ENCODE measurements at regions not wholly inside any gene's neighbourhood (a gene's known extent, or its start where the extent isn't known, plus 50 kb on each side); places are given as distances from the start of the nearest gene placed in this dataset.

DNA sequence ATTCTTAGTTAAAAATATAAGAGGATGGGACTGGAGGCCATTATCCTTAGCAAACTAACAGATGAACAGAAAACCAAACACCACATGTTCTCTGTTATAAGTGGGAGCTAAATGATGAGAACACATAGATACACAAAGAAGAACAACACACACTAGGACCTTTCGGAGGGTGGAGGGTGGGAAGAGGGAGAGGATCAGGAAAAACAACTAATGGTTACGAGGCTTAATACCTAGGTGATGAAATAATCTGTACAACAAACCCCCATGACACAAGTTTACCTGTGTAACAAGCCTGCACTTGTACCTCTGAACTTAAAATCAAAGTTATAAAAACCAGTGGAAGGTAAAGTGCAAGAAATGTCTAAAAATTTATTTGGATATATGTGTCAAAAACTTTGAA is 1047.4 kb upstream of the C9orf72 start:
- no peak for DNase-seq (ENCODE audit: low read depth)

DNA sequence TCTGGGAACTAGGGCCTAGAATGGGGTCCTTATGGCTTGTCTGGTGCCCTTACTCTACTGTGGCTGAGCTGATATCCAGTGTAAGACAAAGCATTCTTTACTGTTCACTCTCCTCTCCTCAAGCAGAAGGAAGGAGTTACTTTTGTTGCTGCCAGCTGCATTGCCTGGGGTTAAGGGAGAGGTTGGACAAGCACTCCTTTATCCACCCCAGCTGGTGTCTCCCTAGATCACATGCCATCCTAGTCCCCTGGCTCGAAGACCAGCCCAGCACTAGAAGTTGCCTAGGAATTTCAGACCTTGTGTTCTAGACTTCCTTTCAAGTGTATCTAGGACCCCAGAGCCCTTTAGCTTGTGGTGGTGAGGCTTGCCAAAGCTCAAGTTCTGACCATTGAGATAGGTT is 1051.5 kb upstream of the C9orf72 start:
- no peak for DNase-seq (ENCODE audit: low read depth)

DNA sequence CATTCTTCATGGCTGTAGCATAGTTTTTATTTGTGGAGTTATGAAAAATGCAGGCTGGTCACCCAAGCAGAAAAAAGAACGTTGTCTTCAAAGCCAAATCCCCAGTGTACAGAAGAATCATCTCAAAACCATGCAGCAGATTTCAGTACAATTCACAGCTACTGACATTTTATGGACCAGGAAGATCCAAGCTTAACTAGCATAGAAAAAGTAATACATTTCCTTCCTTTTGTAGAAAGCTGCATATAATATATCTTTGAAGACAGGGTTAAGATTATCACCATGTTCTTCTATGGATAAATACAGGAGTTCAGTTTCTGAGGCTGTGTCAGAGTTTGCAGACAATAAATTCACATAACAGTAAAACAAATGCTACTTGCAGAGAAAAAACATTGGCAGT is 1054.8 kb upstream of the C9orf72 start:
- no peak for DNase-seq (ENCODE audit: low read depth)

DNA sequence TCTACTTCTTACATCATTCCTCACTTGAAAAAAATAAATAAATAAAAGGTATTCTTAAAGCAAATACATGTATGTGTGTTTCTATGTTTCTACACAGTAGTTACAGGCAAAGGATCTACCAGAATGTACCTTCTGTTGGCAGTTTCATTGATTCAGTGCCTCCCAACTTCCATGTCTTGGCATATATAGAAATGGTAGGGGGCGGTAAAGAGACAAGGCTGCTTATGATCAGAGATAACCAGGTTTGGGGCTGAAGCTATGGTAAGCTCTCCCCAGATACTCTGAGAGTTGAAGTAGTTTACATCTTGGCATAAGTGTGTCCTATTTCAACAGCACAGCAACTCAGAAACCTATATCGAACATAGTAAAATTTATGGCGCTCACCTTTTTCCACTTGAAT is 1075.4 kb upstream of the C9orf72 start:
- DNase-seq (ENCODE audit: low read depth) = no peak

DNA sequence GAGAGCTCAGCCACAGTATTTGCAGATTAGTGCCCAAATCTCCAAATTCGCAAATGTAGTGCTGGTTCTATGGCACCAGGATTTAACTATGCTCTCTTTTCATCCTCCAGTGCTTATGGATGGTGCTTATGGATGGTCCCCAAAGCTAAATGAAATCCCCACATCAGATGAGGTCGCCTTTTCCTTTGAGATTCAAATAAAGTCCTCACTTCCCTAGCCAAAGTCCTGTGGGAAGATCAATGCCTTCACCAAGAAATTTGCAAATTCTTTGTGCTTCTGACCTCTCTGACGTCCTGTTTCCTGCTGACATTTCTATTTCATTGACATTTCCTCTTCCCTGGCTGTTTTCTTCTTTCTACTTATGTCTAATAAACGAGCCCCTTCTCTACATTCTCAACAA is 1077.0 kb upstream of the C9orf72 start:
- DNase-seq (ENCODE audit: low read depth) = no peak

DNA sequence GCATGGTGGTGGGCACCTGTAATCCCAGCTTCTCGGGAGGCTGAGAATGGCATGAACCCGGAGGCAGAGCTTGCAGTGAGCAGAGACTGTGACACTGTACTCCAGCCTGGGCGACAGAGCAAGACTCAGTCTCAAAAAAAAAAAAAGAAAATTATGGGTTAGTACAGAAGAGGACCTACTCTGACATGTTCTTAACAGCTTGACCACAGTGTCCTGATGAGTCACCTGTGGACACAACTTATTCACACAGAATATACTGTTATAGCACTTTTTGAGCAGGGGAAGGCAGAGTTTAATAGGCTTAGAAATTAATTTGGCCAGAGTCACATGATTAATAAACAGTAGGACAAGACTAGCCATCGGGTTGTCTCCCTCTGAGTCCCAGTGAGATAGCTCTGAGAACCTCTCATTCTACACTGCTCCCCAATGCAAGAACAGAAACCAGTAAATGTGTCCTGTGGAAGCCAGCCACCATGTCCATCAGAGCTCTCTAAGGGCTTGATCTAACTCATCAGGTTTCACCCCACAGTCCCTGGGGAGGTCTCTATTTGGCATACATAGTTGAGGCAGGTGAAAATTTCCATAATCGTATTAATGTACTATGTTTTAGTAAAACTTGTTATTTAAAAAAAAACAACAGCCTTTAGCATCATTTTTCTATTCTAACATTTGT is 1077.9 kb upstream of the C9orf72 start:
- DNase-seq (ENCODE audit: low read depth) = no peak

DNA sequence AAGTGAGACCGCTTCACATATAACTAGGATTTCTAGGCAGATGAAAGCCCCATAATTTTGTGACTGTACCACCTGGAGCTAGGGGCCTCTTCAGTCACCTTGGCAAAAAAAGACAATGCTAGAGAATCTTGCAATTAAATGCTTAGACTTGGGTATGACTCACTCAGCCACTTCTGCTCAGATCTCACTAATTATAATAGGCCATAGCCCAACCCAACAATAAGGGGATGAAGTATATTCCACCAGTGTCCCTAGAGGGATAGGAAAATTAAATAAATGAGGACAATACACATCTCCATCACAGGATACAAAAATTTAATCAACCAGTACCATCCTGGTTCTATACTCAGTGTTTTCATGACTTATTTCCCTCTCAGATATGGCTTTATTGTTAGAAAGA is 1079.9 kb upstream of the C9orf72 start:
- no peak for DNase-seq (ENCODE audit: low read depth)

DNA sequence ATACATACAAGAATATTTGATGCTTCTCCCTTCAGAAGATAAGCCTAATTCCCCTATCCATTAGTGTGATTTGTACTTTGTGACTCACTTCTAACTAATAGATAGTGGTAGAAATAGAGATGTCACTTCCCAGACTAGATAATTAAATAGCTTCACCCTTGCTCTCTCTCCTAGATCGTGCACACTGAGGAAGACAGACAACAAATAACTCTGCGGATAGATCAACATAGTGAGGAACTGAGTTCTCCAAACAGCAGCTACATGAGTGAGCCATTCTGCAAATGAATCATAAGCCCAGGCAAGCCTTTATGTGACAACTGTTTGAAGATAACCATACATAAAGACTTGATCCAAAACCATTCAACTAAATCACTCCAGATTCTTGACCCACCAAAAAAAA is 1083.4 kb upstream of the C9orf72 start:
- DNase-seq (ENCODE audit: low read depth) = no peak

DNA sequence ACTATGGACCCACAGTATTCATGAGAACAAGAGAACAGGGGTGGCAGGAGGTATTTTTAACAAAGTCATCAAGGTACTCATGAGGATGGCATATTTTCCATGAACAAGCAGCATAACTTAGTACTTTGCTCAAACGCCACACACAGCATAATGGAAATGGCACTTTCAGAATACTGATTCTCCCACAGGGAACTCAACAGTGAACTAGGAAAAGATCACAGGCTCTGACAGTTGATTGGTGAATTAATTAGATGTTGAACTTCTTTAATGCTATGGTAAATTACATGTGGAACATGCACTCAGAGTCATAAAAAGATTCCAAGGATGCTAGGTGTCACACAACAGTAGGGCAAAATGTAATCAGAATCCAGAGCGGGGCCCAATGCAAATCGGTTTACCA is 1088.6 kb upstream of the C9orf72 start:
- no peak for DNase-seq (ENCODE audit: low read depth)

DNA sequence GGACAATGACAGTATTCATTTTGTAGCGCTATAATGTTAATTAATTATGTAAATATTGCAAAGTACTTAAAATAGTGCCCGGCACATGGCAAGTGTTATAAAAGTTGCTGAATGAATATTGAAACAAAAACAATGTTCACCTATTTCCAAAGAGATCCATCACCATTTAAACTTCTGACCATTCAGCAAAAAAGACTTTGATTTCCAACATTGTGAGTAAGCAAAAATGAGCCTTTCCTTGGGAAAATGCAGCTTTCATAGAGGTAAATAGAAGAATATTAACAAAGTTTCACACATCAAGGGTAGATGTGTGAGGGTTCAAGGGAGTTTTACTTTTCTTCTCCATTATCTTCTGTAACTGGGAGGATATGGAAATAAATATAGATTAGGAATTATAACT is 1089.4 kb upstream of the C9orf72 start:
- DNase-seq (ENCODE audit: low read depth) = no peak

DNA sequence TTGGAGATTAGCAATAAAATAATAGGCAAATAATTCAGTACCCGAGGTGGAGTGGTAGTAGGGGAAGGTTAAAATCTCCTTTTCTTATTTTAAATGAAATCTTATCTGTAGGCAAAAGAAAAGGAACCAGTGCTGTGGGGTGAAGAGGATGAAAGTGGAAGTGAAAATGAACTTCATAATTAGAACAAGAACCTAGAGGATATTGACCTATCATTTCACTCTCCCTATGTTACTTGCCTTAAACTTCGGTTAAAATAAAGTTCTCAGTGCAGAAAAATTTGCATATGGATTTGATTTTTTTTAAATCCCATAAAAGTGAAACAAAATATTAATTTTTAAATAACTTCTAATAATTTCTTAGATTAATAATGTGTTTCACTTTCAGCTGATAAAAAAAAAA is 1094.9 kb upstream of the C9orf72 start:
- DNase-seq (ENCODE audit: low read depth) = no peak

DNA sequence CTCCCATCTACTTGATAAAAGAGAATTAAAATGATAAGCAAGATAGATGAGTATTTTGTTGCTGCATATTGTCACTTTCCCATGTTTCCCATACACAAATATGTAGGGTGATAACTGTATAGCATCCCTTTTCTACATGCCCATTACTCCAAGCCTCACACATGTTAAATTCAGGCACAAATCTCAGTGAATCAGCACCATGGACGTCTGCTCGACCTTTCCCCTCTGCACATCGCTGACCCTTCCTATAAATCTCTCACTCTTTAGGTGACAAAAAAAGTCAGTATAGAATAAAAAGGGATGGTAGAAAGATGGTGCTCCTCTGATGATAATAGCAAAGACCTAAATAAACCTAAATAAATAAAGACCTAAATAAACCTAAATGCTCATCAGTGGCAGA is 1097.7 kb upstream of the C9orf72 start:
- DNase-seq (ENCODE audit: low read depth) = no peak

DNA sequence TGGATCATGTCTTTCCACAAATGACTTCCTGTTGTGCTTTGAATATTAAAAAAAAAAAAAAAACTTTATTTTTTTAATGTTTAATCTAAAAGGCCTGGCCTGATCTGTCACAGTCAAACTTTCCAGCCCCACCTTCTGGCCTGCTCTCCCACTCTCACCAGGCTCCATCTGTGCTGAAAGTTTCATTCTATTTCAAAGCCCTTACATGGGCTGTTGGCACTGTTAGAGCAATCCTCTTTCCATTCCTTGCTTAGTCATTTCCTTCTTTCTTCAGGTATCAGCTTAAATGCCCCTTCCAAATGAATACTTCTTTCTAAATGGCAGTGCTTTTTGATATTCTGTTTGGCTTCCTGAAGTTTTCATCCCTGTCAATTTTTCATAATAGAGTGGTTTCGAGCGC is 1104.8 kb upstream of the C9orf72 start:
- no peak for DNase-seq (ENCODE audit: low read depth)

DNA sequence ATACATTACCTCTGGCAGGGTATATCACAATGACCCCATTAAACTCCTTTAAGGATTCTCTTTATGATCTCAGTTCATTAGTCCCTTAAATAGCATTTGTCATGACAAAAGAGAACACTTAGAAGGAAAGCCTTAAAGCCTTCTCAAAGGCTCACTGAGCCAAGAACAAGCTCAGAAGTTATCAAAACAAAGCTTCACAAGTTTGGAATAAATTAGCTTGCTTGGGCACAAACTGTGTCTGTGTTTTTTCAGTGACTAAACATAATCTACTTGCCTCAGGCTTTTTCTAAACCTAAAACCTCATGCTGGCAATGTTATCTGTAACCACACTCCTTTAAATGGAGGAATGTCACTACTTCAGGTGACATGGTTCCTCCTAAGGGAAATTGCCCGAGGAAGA is 1114.9 kb upstream of the C9orf72 start:
- DNase-seq (ENCODE audit: low read depth) = no peak

DNA sequence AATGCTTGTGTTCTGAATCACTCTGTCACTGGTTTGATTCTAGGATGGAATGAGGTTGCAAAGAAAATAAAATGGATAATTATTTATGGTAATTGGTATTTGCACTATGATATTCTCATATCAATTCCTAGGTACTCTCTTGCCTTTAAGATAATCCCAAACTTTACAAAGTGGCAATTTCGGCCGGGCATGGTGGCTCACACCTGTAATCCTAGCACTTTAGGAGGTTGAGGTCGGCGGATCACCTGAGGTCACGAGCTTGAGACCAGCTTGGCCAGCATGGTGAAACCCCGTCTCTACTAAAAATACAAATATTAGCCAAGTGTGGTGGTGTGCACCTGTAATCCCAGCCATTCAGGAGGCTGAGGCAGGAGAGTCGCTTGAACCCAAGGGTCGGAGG is 1118.7 kb upstream of the C9orf72 start:
- DNase-seq (ENCODE audit: low read depth) = no peak

DNA sequence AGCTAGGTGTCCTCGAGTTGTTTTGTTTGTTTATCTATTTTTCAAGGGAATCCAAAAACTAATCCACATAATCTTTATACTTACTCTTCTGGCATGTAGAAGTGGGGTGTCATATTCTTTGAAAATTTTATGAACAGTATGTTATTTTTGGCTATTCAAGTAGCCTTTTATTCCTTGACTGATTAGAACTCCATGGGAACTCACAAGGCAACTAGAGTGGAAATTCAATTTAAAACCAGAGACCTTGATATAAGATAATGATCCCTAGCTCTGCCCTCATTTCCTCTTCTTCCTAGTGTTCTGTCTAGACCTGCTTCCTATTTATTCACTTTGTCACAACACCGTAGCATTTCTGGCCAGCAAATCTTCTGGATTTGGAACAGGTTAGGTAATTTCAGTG is 1123.7 kb upstream of the C9orf72 start:
- DNase-seq (ENCODE audit: low read depth) = no peak

DNA sequence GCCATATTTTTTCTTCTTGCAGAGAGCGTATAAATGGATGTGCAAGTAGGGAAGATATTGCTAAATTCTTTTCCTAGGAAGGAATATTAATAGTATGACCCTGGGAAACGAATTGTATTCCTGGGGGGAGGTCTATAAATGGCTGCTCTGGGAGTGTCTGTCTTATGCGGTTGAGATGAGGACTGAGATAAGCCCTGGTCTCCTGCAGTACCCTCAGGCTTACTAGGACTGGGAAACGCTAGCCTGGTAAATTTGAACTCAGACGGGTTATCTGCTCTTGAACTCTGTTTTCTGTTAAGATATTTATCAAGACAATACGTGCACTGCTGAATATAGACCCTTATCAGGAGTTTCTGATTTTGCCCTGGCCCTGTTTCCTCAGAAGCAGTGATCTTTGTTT is 1126.4 kb upstream of the C9orf72 start:
- no peak for DNase-seq (ENCODE audit: low read depth)

DNA sequence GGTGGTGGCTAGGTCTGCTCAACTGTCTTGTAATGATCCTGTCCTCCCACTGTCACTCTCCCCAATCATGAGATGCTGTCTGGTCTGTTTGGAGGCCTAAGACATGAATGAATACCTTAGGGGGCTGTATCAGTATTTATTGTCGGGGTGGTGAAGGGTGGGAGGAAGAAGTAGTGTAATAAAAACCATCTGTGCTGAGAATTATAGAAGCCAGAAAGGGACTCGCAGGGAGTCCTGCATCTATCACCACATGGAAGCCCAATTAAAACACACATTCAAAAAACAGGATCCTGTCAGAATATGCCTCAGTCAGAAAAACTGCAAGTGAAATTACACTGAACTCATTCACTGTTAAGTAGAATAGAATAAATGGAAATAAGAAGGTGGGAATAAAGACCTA is 1134.3 kb upstream of the C9orf72 start:
- DNase-seq (ENCODE audit: low read depth) = no peak

DNA sequence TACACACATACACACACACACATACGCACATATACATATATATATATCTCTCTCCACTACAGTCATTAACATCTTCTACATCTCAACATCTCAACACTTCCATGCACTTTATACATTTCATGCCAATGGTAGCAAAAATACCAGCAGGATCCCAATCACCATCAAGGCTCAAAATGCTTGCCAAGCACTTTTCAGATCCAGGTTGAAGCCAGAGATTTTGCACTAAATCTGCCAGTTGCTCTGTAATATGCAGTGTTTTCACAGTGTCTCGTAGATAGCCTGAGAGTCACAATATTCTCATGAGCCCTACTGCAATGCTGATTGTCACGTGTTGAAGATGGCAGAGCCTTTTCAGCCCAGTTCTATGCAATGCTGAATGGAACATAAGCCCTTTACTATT is 1140.9 kb upstream of the C9orf72 start:
- no peak for DNase-seq (ENCODE audit: low read depth)

DNA sequence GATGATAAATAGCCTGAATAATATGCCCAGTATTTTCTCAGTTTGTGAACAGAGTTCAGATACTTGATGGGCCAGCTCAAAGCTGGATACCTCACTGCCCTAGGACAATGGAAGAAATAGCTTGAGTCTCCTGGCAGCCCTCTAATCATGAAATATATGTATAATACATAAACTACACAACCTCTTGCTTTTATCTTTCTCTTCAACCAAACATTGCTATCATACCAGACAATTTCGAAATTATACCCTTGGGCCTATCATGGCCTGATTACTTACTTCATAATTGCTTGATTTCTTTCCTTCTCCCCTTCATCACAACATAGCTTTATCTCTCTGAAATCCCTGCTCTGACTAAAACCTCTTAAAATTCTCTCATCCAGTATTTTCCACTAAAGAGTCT is 1144.9 kb upstream of the C9orf72 start:
- no peak for DNase-seq (ENCODE audit: low read depth)

DNA sequence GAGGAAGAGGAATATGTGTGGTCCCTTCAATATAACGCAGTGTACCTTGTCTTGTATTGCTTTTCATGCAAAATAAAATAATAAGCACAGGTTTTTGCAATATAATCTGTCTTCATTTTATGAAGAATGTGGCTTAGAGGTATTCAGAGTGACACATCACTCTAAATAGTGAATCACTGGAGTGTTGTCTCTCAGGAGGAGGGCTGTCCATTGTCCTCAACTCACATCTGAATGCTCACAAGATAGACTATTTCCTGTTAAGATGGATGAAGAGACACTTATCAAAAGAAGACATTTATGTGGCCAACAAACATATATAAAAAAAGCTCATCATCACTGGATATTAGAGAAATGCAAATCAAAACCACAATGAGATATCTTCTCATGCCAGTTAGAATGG is 1147.5 kb upstream of the C9orf72 start:
- DNase-seq (ENCODE audit: low read depth) = no peak

DNA sequence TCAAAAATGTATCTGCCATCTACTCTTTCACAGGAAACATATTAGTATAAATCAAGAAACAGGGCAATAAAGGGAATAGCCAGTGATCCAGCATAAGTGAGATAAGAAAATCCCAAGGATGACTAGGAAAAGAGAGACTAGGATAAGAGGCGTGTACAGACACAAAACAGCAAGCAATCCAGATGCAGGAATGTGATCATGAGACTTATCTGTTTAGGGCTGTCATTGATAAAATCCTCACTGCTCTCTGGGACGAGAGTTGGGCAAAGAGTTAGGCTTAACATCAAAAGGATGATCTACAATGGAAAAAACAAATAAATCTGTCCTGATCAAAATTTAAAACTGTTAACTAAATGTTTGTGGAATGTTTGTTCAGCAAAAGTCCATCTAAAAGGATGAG is 1156.8 kb upstream of the C9orf72 start:
- no peak for DNase-seq (ENCODE audit: low read depth)

DNA sequence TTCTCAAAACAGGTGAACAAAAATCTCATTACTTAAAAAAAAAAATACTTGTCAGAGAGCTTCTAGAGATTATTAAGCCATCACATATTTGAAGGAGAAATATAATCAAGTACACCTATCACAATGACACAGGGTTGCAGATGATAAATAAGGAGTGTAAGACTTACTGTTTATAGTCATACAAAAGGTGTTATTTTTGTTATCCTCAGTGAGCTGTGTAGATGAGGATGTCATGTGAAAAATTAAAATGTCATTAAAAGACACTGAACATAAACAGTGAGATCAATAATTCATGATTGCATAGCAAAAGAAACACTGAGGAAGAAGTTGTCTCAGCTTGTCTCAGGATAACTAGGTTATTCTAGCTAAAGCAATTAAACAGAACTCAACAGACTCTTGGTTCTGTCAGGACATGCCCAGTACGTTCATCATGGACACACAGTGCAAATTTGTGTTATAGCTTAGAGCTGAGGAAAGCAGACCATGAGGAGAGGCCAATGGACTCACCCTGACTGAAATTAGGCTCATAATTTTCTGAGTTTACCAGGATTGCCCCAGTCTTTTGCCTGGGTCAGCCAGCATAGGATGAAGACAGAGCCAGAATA is 1162.6 kb upstream of the C9orf72 start:
- no peak for DNase-seq (ENCODE audit: low read depth)

DNA sequence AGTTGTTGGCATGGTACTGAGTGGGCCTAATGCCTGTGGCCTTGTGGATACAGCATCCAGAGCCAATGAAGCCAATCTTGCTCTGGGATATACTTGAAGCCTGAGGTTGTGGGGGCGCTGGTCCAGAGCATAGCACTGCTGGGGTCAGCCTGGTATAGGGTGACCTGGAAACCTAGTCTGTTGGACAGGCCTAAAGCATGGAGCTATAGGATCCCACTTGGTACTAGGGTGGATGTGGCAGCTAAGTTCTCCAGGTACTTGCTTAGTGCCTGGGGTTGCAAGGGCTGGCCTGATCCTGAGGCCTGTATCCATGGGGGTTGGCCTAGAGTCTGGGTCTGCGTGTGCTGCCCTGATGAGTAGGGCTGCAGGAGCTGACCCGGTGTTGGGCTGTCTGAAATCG is 1168.2 kb upstream of the C9orf72 start:
- no peak for DNase-seq (ENCODE audit: low read depth)
